HG03558 (cell line): ENCODE measurements at regions not wholly inside any gene's neighbourhood (a gene's known extent, or its start where the extent isn't known, plus 50 kb on each side); places are given as distances from the start of the nearest gene placed in this dataset.

Experiments used
- ATAC-seq: cut with Tn5 transposase; IDR thresholded peaks from one replicate; pipeline ENCODE4 v1.9.1; 2021; ENCODE audit warnings: moderate number of reproducible peaks; ENCODE audit not compliant: unreplicated experiment; ENCODE audit errors: extremely low read depth

DNA sequence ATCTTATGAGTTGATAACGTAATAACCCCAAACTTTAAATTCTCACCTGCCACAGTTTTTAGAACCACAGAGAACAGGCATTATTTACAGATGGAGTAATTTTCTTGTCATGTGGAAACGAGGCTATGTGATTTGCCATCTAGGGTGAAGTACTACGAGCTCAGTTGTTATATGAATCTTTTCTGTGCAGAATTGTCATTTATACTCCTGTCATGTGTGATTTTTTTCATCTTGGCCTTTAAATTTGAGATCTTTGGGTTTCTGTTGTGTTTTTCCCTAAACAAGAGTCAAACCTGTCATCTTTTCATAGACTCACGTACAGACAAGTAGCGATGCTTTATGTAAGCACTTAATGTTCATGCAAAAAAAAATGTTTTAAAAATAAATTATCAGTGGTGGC, 153.7 kb upstream of the TAC1 start:
- no peak for ATAC-seq

- no peak for ATAC-seq
These were observed 151.7 kb upstream of the TAC1 start for GRCh38 chr7:97580205-97580604.

DNA sequence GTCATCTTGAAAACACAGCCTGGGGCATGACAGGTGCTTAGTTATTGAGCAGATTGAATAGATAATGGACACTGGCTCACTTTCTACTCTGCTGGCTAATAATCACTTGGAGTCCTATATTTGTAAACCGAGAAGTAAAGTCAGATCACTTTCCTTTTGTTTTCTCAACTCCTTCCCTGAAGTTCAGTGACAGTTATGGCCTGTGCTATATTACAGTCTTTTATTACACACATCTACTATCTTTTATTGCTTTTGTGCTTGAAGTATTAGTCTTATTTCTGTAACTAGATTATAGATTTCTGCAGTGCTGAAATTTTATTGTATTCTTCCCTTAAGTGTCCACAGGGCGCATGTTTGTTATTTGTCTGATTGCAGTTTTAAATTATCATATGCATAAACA, 136.4 kb upstream of the TAC1 start:
- ATAC-seq: no peak

- no peak for ATAC-seq
These were observed 129.9 kb upstream of the TAC1 start for GRCh38 chr7:97601931-97602457.

DNA sequence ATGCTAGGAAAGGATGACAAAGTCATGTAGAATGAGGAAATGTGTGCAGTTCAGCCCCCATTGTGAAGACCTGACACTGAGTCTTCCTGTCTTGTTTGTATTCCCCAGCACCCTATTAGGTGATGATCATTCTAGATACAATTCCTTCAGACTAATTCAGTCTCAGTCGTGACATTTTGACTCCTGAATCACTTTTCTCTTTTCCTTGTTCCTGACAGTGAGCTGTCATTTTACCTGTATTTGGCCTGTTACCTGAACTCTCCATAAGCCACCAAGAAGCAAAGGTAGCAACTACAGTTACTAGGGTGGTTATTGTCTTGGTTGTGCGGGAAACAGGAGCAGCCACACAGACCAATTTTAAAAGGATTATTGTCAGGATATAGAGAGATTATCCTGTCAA, 111.4 kb upstream of the TAC1 start:
- no peak for ATAC-seq

DNA sequence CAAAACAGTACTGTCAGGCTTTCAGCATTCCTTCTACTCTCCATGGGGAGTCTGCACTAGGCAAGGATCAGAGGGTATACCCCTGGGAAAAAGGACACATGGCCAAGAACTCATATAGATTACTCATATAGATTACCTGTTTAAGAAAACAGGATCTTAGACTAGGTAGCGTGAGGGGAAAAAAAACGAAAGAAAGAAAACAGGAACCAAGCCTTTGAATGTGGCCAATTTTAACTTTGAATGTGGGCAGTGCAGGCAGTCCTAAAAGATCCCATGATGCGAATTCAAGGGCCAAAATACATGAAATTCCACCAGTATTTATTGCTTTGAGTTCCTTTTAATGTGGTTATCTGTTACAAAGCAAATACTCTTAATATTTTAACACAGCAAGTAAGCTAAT, 108.6 kb upstream of the TAC1 start:
- ATAC-seq: peak; percentile 94

DNA sequence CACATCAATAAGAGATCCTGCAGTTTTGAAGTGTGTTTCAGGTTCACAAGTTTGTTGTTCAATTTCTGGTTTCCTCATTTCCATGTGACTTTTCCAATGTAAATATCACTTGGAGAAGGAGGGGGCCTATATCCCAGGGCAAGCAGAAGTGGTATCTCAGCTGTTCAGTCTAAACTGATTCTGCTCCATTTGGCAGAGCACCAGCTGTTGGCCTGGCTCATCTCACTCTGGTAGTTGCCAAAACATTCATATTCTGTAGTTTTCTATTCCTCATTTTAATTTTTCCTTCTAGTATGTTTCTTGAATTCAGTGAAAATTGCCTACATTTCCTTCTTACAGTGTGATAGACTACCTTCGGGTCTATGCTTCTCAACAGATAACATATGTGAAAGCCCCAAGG, 101.8 kb upstream of the TAC1 start:
- no peak for ATAC-seq

DNA sequence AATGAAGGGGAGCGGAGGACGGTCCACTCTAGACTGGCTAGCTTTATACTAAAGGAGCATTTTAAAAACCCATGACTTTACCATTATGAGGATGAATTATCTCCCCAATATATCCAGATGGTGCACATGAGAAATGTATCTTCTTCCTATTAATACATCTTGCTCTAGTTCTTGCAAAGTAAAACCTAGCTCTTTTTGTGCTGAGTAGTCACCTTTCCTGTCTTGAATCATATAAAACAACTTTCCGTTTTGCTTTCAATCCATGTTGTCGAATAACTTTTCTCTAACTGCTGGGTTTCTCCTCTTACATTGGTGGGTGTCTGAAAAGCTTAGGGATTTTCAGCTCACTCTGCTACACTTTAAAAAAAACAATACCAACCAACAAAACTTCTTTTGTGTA, 96.3 kb upstream of the TAC1 start:
- ATAC-seq: no peak

- no peak for ATAC-seq
These were observed 92.8 kb upstream of the TAC1 start for GRCh38 chr7:97639036-97639435.

DNA sequence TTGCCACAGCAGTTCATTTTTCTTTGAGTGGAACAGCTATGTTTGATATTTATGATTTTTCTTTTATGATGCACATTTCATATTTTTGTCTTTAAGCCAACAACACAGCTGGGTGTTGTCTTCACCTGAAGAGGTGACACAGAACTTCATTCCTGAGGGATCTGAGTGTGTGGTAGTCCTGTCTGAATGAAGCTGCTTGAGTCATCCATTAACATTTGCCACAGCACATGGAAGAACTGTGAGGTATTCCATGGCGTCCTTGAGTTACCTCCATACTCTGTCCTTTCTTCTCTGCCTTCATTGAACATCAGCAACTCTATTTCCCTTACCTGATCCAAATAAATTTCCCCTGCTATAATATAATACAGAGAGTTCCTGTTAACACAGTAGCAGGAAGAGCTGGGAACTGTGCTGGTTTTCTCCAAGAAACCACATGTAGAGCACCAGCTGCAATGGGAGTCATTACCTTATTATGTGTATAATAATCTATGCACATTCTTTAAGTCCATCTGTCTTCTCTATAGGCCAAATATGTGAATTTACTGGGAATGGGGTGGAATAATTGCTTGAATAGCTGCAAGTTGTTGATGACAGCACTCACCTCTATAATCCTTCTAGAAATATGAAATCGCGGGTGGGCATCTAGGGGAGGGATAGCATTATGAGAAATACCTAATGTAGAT, 72.4 kb upstream of the TAC1 start:
- no peak for ATAC-seq

GRCh38 chr7:97667359-97667758, 64.5 kb upstream of the TAC1 start:
- ATAC-seq: no peak

DNA sequence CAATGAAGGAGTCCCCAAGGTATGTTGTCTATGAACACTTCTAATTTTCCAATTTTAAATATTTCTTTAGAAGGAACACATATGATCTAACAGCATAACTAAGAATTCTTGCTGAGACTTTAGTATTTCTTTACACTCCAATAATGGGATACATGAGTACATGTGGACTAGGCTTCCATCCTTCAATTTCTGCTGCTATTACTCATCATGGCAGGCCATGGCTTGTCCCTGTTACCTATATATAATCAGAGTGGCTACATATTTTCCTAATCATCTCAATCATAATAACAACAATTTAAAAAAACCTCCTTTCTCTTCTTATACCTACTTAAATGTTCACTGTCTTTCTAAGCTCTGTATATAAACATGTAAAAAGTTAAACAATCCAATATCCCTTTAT, 60.3 kb upstream of the TAC1 start:
- ATAC-seq: no peak

DNA sequence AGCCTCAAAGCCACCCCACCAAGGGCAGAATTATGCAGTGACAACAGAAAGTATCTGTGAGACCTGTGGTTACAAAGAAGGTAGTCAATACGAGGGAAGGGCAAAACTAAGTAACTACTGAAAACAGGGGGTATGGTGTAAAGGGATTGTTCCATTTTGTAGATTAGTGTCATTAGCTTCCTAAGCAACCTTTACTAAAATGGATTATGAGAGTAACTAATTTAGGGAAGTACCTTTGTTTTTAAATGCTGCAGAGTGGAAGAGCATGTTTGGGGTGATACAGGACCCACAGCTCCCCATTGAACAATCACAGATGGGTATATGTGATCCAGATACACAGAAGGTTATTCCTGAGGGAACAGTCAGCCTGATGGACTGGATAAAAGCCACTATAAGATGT, 51.3 kb upstream of the TAC1 start:
- no peak for ATAC-seq
